ENCODE measurements at regions not wholly inside any gene's neighbourhood (a gene's known extent, or its start where the extent isn't known, plus 50 kb on each side); places are given as distances from the start of the nearest gene placed in this dataset.

- H3K36me3 ChIP-seq (replicated peaks in 1 of 2; ENCODE audit: control insufficient read depth in 1 of 2, insufficient read depth in 2 of 2, low read length in 1 of 2) = no peaks in the 10 kb centered on the region
- H3K9ac ChIP-seq = no peak overlapping the region
- POLR2A ChIA-PET = no interaction called here
- H3K79me2 ChIP-seq (ENCODE audit: insufficient read depth) = no peaks in the 10 kb centered on the region
- no peak for TF ChIP-seq MXI1 (IDR thresholded peaks at IDR 0.05; ENCODE audit: low read depth, low read length)
- no peak for TF ChIP-seq RXRA (IDR thresholded peaks at IDR 0.05; ENCODE audit: borderline replicate concordance, low read depth)
- no peak for TF ChIP-seq FOSL2 (IDR thresholded peaks at IDR 0.05; ENCODE audit: borderline replicate concordance, low read depth)
- no peak for TF ChIP-seq PBX3 (IDR thresholded peaks at IDR 0.05)
- TF ChIP-seq, protein P1, sequence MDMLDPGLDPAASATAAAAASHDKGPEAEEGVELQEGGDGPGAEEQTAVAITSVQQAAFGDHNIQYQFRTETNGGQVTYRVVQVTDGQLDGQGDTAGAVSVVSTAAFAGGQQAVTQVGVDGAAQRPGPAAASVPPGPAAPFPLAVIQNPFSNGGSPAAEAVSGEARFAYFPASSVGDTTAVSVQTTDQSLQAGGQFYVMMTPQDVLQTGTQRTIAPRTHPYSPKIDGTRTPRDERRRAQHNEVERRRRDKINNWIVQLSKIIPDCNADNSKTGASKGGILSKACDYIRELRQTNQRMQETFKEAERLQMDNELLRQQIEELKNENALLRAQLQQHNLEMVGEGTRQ (IDR thresholded peaks at IDR 0.05; ENCODE audit: borderline replicate concordance, low read depth, low read length) = no peak
- TF ChIP-seq EP300 (IDR thresholded peaks at IDR 0.05; ENCODE audit: borderline replicate concordance in 1 of 2, low read depth in 1 of 2, low read length in 1 of 2) = no peak
- TF ChIP-seq FOXJ3 (CRISPR knock-in tag; IDR thresholded peaks at IDR 0.05) = no peak
- no peak for TF ChIP-seq RCOR1 (IDR thresholded peaks at IDR 0.05; ENCODE audit: low read length)
- no peak for TF ChIP-seq JUND (IDR thresholded peaks at IDR 0.05)
- no peak for TF ChIP-seq REST (IDR thresholded peaks at IDR 0.05; ENCODE audit: low read depth, low read length)
- TF ChIP-seq, protein P2, sequence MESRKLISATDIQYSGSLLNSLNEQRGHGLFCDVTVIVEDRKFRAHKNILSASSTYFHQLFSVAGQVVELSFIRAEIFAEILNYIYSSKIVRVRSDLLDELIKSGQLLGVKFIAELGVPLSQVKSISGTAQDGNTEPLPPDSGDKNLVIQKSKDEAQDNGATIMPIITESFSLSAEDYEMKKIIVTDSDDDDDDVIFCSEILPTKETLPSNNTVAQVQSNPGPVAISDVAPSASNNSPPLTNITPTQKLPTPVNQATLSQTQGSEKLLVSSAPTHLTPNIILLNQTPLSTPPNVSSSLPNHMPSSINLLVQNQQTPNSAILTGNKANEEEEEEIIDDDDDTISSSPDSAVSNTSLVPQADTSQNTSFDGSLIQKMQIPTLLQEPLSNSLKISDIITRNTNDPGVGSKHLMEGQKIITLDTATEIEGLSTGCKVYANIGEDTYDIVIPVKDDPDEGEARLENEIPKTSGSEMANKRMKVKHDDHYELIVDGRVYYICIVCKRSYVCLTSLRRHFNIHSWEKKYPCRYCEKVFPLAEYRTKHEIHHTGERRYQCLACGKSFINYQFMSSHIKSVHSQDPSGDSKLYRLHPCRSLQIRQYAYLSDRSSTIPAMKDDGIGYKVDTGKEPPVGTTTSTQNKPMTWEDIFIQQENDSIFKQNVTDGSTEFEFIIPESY (IDR thresholded peaks at IDR 0.05; ENCODE audit: borderline replicate concordance, low read depth) = no peak
- H2AFZ ChIP-seq (ENCODE audit: low read depth) = no peak overlapping the region
- no peaks in the 10 kb centered on the region for H3K9me3 ChIP-seq
- H3K27me3 ChIP-seq (ENCODE audit: insufficient read depth) = no peaks in the 10 kb centered on the region
- no peak overlapping the region for H3K27ac ChIP-seq (ENCODE audit: low read depth in 2 of 2, low read length in 1 of 2)
- H3K4me2 ChIP-seq = no peak overlapping the region
- DNase-seq = no peak
- no peaks in the 10 kb centered on the region for H3K9me2 ChIP-seq
- H4K20me1 ChIP-seq (ENCODE audit: insufficient read depth) = no peaks in the 10 kb centered on the region
- H3F3A ChIP-seq (replicated peaks; ENCODE audit: insufficient read depth) = no peaks in the 10 kb centered on the region
- H3K4me3 ChIP-seq (ENCODE audit: low read depth in 2 of 2, low read length in 1 of 2) = no peak overlapping the region
- no peaks in the 10 kb centered on the region; a peak in 1 of 4 replicates for H3K4me1 ChIP-seq (ENCODE audit: control insufficient read depth in 1 of 2, insufficient read depth in 2 of 2, low read depth in 1 of 2, low read length in 1 of 2)
- CTCF ChIA-PET = no interaction called here
- 24% methylated on average over 10 of the region's 10 CpGs for WGBS (ENCODE audit: low lambda C conversion rate)
Measured at GRCh38 chr10:117622471-117623184, 80.1 kb downstream of the EMX2 start.

Measured in SK-N-SH (cell line).